Liver (tissue), 3 donors: ENCODE measurements at regions not wholly inside any gene's neighbourhood (a gene's known extent, or its start where the extent isn't known, plus 50 kb on each side); places are given as distances from the start of the nearest gene placed in this dataset.

ENCODE experiments used
- CTCF ChIP-seq: fragments of 150-350 bp; IDR thresholded peaks from 2 replicates; pipeline ENCODE4 v1.5.1; 2017; ENCODE audit warnings: improper control_type of control experiment, low read depth, low read length; ENCODE audit not compliant: missing input control
- GABPA ChIP-seq, 2 donors: IDR thresholded peaks in 1 of 2; conservative IDR thresholded peaks in 1 of 2; 2 replicates each; pipeline ENCODE4 v1.6.1; 2016; ENCODE audit warnings: antibody characterized with exemption in 2 of 2, mild to moderate bottlenecking in 1 of 2, moderate library complexity in 1 of 2
- REST ChIP-seq: IDR thresholded peaks from 2 replicates; pipeline ENCODE4 v1.6.1; 2016; ENCODE audit warnings: antibody characterized with exemption, mild to moderate bottlenecking
- donor health status: healthy.
- donor health status: healthy.

- TF ChIP-seq REST: no peak
- TF ChIP-seq CTCF: no peak
- TF ChIP-seq GABPA (IDR thresholded peaks at IDR 0.05 in 1 of 2, conservative IDR thresholded peaks at IDR 0.05 in 1 of 2): no peak
Observed at GRCh38 chr13:104567114-104567513, 1500.9 kb upstream of the SLC10A2 start.
